GM23338 (cell line): ENCODE measurements at regions not wholly inside any gene's neighbourhood (a gene's known extent, or its start where the extent isn't known, plus 50 kb on each side); places are given as distances from the start of the nearest gene placed in this dataset.

ENCODE experiments used
- ATAC-seq: fragments of 200-7000 bp; cut with Tn5 transposase; 3 replicates; pipeline ENCODE4 v1.9.1; 2020
- DNase-seq: peaks from one replicate; pipeline ENCODE4 v3.0.0-alpha.2; 2015; ENCODE audit warnings: low spot score
- H2AFZ ChIP-seq: fragments of 200-600 bp; sonication (generic); 2 replicates; pipeline ENCODE4 v1.8.0; 2016; ENCODE audit warnings: antibody characterized with exemption, mild to moderate bottlenecking, moderate library complexity
- H3F3A ChIP-seq: fragments of 200-600 bp; sonication (generic); replicated peaks from 2 replicates; pipeline ENCODE4 v1.8.0; 2017; ENCODE audit warnings: antibody characterized with exemption, mixed run types, low read depth
- H3K27ac ChIP-seq: fragments of 200-600 bp; sonication (generic); 2 replicates; pipeline ENCODE4 v1.6.1; 2016; ENCODE audit warnings: low read depth
- H3K27me3 ChIP-seq: fragments of 200-600 bp; sonication (generic); 2 replicates; pipeline ENCODE4 v1.8.0; 2016; ENCODE audit warnings: mild to moderate bottlenecking, mixed run types, moderate library complexity; ENCODE audit not compliant: insufficient read depth
- H3K36me3 ChIP-seq: fragments of 200-600 bp; sonication (generic); 2 replicates; pipeline ENCODE4 v1.8.0; 2016; ENCODE audit warnings: mild to moderate bottlenecking; ENCODE audit not compliant: insufficient read depth
- H3K4me1 ChIP-seq: fragments of 200-600 bp; sonication (generic); 2 replicates; pipeline ENCODE4 v1.8.0; 2016; ENCODE audit warnings: mild to moderate bottlenecking, moderate library complexity; ENCODE audit not compliant: insufficient read depth
- H3K4me2 ChIP-seq: fragments of 200-600 bp; sonication (generic); 2 replicates; pipeline ENCODE4 v1.7.1; 2017; ENCODE audit warnings: mixed run types
- H3K4me3 ChIP-seq: fragments of 200-600 bp; sonication (generic); 2 replicates; pipeline ENCODE4 v1.6.1; 2016; ENCODE audit warnings: mixed run types
- H3K79me2 ChIP-seq: fragments of 200-600 bp; sonication (generic); replicated peaks from 2 replicates; pipeline ENCODE4 v1.8.0; 2017; ENCODE audit warnings: mild to moderate bottlenecking; ENCODE audit not compliant: insufficient read depth
- H3K9me2 ChIP-seq: fragments of 200-600 bp; sonication (generic); 2 replicates; pipeline ENCODE4 v1.8.0; 2017; ENCODE audit not compliant: insufficient read depth
- H4K20me1 ChIP-seq: fragments of 200-600 bp; sonication (generic); replicated peaks from 2 replicates; pipeline ENCODE4 v1.8.0; 2017; ENCODE audit warnings: mild to moderate bottlenecking; ENCODE audit not compliant: insufficient read depth
- H3K27ac Mint-ChIP-seq: 2 replicates; pipeline ENCODE4 v1.8.0; 2020; ENCODE audit warnings: inconsistent platforms, mild to moderate bottlenecking, moderate library complexity, mixed read lengths
- H3K27me3 Mint-ChIP-seq: 3 replicates; pipeline ENCODE4 v1.8.0; 2022; ENCODE audit warnings: low read depth, mild to moderate bottlenecking, moderate library complexity, mixed read lengths, inconsistent platforms; ENCODE audit not compliant: insufficient read depth, poor library complexity
- H3K36me3 Mint-ChIP-seq: 3 replicates; pipeline ENCODE4 v1.8.0; 2021; ENCODE audit warnings: low read depth, mild to moderate bottlenecking, inconsistent platforms, moderate library complexity, mixed read lengths
- H3K4me1 Mint-ChIP-seq: 3 replicates; pipeline ENCODE4 v1.8.0; 2020; ENCODE audit warnings: mild to moderate bottlenecking, inconsistent platforms, mixed read lengths
- H3K4me3 Mint-ChIP-seq: 3 replicates; pipeline ENCODE4 v1.8.0; 2021; ENCODE audit warnings: moderate library complexity, mild to moderate bottlenecking, inconsistent platforms, mixed read lengths
- H3K9me3 Mint-ChIP-seq: 3 replicates; pipeline ENCODE4 v1.8.0; 2020; ENCODE audit warnings: moderate library complexity, mild to moderate bottlenecking, inconsistent platforms, mixed read lengths
- CREB1 ChIP-seq: fragments of 250-450 bp; sonication (Bioruptor Pico); IDR thresholded peaks from 2 replicates; pipeline ENCODE4 v1.5.0; 2020; ENCODE audit warnings: low read depth, mild to moderate bottlenecking, moderate library complexity
- CTCF ChIP-seq, 2 experiments: fragments of 200-600 bp in 1 of 2; sonication (generic) in 1 of 2; conservative IDR thresholded peaks; 2 replicates each; pipeline versions ENCODE4 v1.5.1 to v1.6.1; 2016 to 2017; ENCODE audit warnings: antibody characterized with exemption in 2 of 2, low read depth in 2 of 2, mild to moderate bottlenecking in 2 of 2, moderate library complexity in 1 of 2
- ETS1 ChIP-seq: IDR thresholded peaks from 2 replicates; pipeline ENCODE4 v1.6.1; 2016; ENCODE audit warnings: antibody characterized with exemption
- EZH2 ChIP-seq: fragments of 200-600 bp; sonication (generic); IDR thresholded peaks from one replicate; pipeline ENCODE4 v1.8.0; 2017; ENCODE audit warnings: antibody characterized with exemption, mild to moderate bottlenecking, low read depth; ENCODE audit not compliant: unreplicated experiment
- JUNB ChIP-seq: IDR thresholded peaks from one replicate; pipeline ENCODE4 v1.6.1; 2016; ENCODE audit warnings: antibody characterized with exemption; ENCODE audit not compliant: unreplicated experiment
- NANOG ChIP-seq: IDR thresholded peaks from 2 replicates; pipeline ENCODE4 v1.6.1; 2016; ENCODE audit warnings: antibody characterized with exemption, borderline replicate concordance
- POLR2AphosphoS5 ChIP-seq: IDR thresholded peaks from 2 replicates; pipeline ENCODE4 v1.6.1; 2016; ENCODE audit warnings: antibody characterized with exemption, low read depth
- REST ChIP-seq: IDR thresholded peaks from one replicate; pipeline ENCODE4 v1.6.1; 2018; ENCODE audit warnings: antibody characterized with exemption; ENCODE audit not compliant: unreplicated experiment
- STAT1 ChIP-seq: IDR thresholded peaks from one replicate; pipeline ENCODE4 v1.6.1; 2016; ENCODE audit warnings: antibody characterized with exemption; ENCODE audit not compliant: unreplicated experiment
- ZNF114 ChIP-seq: fragments of 250-450 bp; sonication (Bioruptor Pico); IDR thresholded peaks from 2 replicates; pipeline ENCODE4 v1.5.0; 2020; ENCODE audit warnings: mild to moderate bottlenecking, moderate library complexity
- ZNF331 ChIP-seq: fragments of 250-450 bp; sonication (Bioruptor Pico); IDR thresholded peaks from 2 replicates; pipeline ENCODE4 v1.5.0; 2020; ENCODE audit warnings: low read depth, mild to moderate bottlenecking, moderate library complexity

- TF ChIP-seq ETS1 (no peak), ZNF114 (CRISPR knock-in tag) (no peak), EZH2 (no peak), REST (no peak), ZNF331 (CRISPR knock-in tag) (no peak), JUNB (no peak)
These were observed 96.9 kb upstream of the STEAP1B start (continued) for GRCh38 chr7:22596763-22597400.

- H3K4me1 ChIP-seq: peaks cover 15% of the 10 kb centered on the region
- 0 out of 2 replicates have a peak, but pooled peaks cover 2% of the 10 kb centered on the region for H3K9me2 ChIP-seq
- no peak overlapping the region for H3K27ac ChIP-seq
- H3K27me3 ChIP-seq: no peaks in the 10 kb centered on the region
- H3F3A ChIP-seq: no peaks in the 10 kb centered on the region
- no peaks in the 10 kb centered on the region for H4K20me1 ChIP-seq
- no peak for ATAC-seq
- H3K36me3 ChIP-seq: no peaks in the 10 kb centered on the region
- Mint-ChIP-seq H3K4me1 (peaks cover 13% of the 10 kb centered on the region), H3K27me3 (peaks cover 4% of the 10 kb centered on the region), H3K9me3 (no peaks in the 10 kb centered on the region; the same call in 2 of the 3 replicates), H3K4me3 (no peak overlapping the region), H3K36me3 (peaks cover 5% of the 10 kb centered on the region; the same call in 1 of the 3 replicates), H3K27ac (no peak overlapping the region)
- no peak overlapping the region for H2AFZ ChIP-seq
- DNase-seq: no peak
- no peak overlapping the region for H3K4me2 ChIP-seq
- no peaks in the 10 kb centered on the region for H3K79me2 ChIP-seq
- H3K4me3 ChIP-seq: no peak overlapping the region
- TF ChIP-seq REST (no peak), CTCF (conservative IDR thresholded peaks at IDR 0.05; ENCODE audit: low read depth in 2 of 2) (no peak), ZNF331 (CRISPR knock-in tag) (no peak), CREB1 (CRISPR knock-in tag) (no peak), EZH2 (no peak), POLR2AphosphoS5 (no peak), NANOG (no peak), ETS1 (no peak), STAT1 (no peak), ZNF114 (CRISPR knock-in tag) (no peak)
These were observed 94.0 kb upstream of the STEAP1B start for GRCh38 chr7:22594020-22594419.
